HG03108 (cell line): ENCODE measurements at regions not wholly inside any gene's neighbourhood (a gene's known extent, or its start where the extent isn't known, plus 50 kb on each side); places are given as distances from the start of the nearest gene placed in this dataset.
"Not testable (repeated sequence)": the region's sequence is repeated elsewhere in the genome, so short reads cannot be mapped to it uniquely, and the experiment has no call there.

Source experiments
- ATAC-seq: cut with Tn5 transposase; IDR thresholded peaks from one replicate; pipeline ENCODE4 v1.9.1; 2021; ENCODE audit warnings: moderate library complexity; ENCODE audit not compliant: unreplicated experiment

GRCh38 chrX:150205011-150205410 is 158.1 kb upstream of the MAMLD1 start:
- ATAC-seq: no peak

- no peak for ATAC-seq
Observed at GRCh38 chrX:150207733-150208132, 155.4 kb upstream of the MAMLD1 start.

- no peak for ATAC-seq
Observed at GRCh38 chrX:150211988-150212387, 151.1 kb upstream of the MAMLD1 start.

GRCh38 chrX:150212672-150213480 is 150.2 kb upstream of the MAMLD1 start:
- ATAC-seq: no peak

GRCh38 chrX:150213481-150214030 is 149.6 kb upstream of the MAMLD1 start:
- no peak for ATAC-seq

- ATAC-seq: not testable (repeated sequence)
Observed at GRCh38 chrX:150216000-150216399, 147.1 kb upstream of the MAMLD1 start.

- ATAC-seq: no peak
Observed at GRCh38 chrX:150216716-150217115, 146.4 kb upstream of the MAMLD1 start.

- ATAC-seq: no peak
Observed at GRCh38 chrX:150217609-150218008, 145.5 kb upstream of the MAMLD1 start.

GRCh38 chrX:150219374-150220185 is 143.5 kb upstream of the MAMLD1 start:
- no peak for ATAC-seq

- no peak for ATAC-seq
Observed at GRCh38 chrX:150223176-150224015, 139.7 kb upstream of the MAMLD1 start.

GRCh38 chrX:150224676-150225075 is 138.4 kb upstream of the MAMLD1 start:
- ATAC-seq: no peak

- no peak for ATAC-seq
Observed at GRCh38 chrX:150225266-150225665, 137.9 kb upstream of the MAMLD1 start.

GRCh38 chrX:150225756-150226155 is 137.4 kb upstream of the MAMLD1 start:
- ATAC-seq: no peak

- ATAC-seq: no peak
Observed at GRCh38 chrX:150226223-150226965, 136.7 kb upstream of the MAMLD1 start.

GRCh38 chrX:150227321-150227860 is 135.7 kb upstream of the MAMLD1 start:
- ATAC-seq: no peak

GRCh38 chrX:150227873-150228410 is 135.2 kb upstream of the MAMLD1 start:
- ATAC-seq: no peak

- no peak for ATAC-seq
Observed at GRCh38 chrX:150228431-150228830, 134.7 kb upstream of the MAMLD1 start.

GRCh38 chrX:150229030-150229429 is 134.1 kb upstream of the MAMLD1 start:
- no peak for ATAC-seq

GRCh38 chrX:150229481-150229880 is 133.6 kb upstream of the MAMLD1 start:
- ATAC-seq: no peak

GRCh38 chrX:150230952-150231351 is 132.2 kb upstream of the MAMLD1 start:
- not testable (repeated sequence) for ATAC-seq
